Gastroesophageal sphincter (tissue), 3 donors: ENCODE measurements at regions not wholly inside any gene's neighbourhood (a gene's known extent, or its start where the extent isn't known, plus 50 kb on each side); places are given as distances from the start of the nearest gene placed in this dataset.

ENCODE experiments used
- EP300 ChIP-seq: sonication (generic); formaldehyde crosslinking; IDR thresholded peaks from one replicate; pipeline ENCODE4 v1.6.1; 2017; ENCODE audit warnings: antibody characterized with exemption, mild to moderate bottlenecking
- POLR2AphosphoS5 ChIP-seq: sonication (generic); formaldehyde crosslinking; IDR thresholded peaks from one replicate; pipeline ENCODE4 v1.6.1; 2017; ENCODE audit warnings: antibody characterized with exemption
- TF ChIP-seq, protein P1 (sequence below), 4 experiments: fragments of 200-600 bp in 2 of 4; fragments of 450-650 bp in 2 of 4; sonication (generic) in 1 of 4; IDR thresholded peaks; one replicate each; pipeline ENCODE4 v1.5.1; 2017 to 2019; ENCODE audit warnings: antibody characterized with exemption in 4 of 4, mild to moderate bottlenecking in 2 of 4, moderate library complexity in 2 of 4

- no peak for TF ChIP-seq POLR2AphosphoS5
- TF ChIP-seq, protein P1, sequence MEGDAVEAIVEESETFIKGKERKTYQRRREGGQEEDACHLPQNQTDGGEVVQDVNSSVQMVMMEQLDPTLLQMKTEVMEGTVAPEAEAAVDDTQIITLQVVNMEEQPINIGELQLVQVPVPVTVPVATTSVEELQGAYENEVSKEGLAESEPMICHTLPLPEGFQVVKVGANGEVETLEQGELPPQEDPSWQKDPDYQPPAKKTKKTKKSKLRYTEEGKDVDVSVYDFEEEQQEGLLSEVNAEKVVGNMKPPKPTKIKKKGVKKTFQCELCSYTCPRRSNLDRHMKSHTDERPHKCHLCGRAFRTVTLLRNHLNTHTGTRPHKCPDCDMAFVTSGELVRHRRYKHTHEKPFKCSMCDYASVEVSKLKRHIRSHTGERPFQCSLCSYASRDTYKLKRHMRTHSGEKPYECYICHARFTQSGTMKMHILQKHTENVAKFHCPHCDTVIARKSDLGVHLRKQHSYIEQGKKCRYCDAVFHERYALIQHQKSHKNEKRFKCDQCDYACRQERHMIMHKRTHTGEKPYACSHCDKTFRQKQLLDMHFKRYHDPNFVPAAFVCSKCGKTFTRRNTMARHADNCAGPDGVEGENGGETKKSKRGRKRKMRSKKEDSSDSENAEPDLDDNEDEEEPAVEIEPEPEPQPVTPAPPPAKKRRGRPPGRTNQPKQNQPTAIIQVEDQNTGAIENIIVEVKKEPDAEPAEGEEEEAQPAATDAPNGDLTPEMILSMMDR (IDR thresholded peaks at IDR 0.05) = no peak
- no peak for TF ChIP-seq EP300
Observed at GRCh38 chr3:68123231-68123630, 468.8 kb upstream of the SUCLG2 start.
